WTC11 (cell line): ENCODE measurements at regions not wholly inside any gene's neighbourhood (a gene's known extent, or its start where the extent isn't known, plus 50 kb on each side); places are given as distances from the start of the nearest gene placed in this dataset.

Experiments
- ATAC-seq: fragments of 200-7000 bp; cut with Tn5 transposase; 2 replicates; pipeline ENCODE4 v1.10.0; 2021; ENCODE audit warnings: mild to moderate bottlenecking, moderate library complexity
- CTCF ChIA-PET: fragments of 300-600 bp; sonication (Branson Sonifier 250); formaldehyde crosslinking; loops from one replicate; lab custom pipeline; 2021; ENCODE audit warnings: antibody characterized with exemption; lab: Charles Lee
- POLR2A ChIA-PET: fragments of 350-600 bp; sonication (Branson Sonifier 250); formaldehyde crosslinking; loops from one replicate; lab custom pipeline; 2021; ENCODE audit warnings: antibody characterized with exemption; lab: Charles Lee
- DNase-seq: peaks from one replicate; pipeline ENCODE4 v3.0.0; 2021; ENCODE audit warnings: low spot score
- H3K27ac Mint-ChIP-seq: 2 replicates; pipeline ENCODE4 v1.8.0; 2021; ENCODE audit warnings: mixed read lengths
- H3K27me3 Mint-ChIP-seq: 2 replicates; pipeline ENCODE4 v1.8.0; 2021; ENCODE audit warnings: low read depth, mild to moderate bottlenecking, moderate library complexity, mixed read lengths
- H3K36me3 Mint-ChIP-seq: 2 replicates; pipeline ENCODE4 v1.8.0; 2021; ENCODE audit warnings: mixed read lengths
- H3K4me1 Mint-ChIP-seq: 2 replicates; pipeline ENCODE4 v1.8.0; 2022; ENCODE audit warnings: mixed read lengths
- H3K4me3 Mint-ChIP-seq: 2 replicates; pipeline ENCODE4 v1.8.0; 2021; ENCODE audit warnings: mild to moderate bottlenecking, moderate library complexity, mixed read lengths
- H3K9me3 Mint-ChIP-seq: 2 replicates; pipeline ENCODE4 v1.8.0; 2021; ENCODE audit warnings: mixed read lengths
- ATF1 ChIP-seq: sonication (generic); formaldehyde crosslinking; IDR thresholded peaks from 2 replicates; pipeline ENCODE4 v1.8.1; 2023; ENCODE audit warnings: mild to moderate bottlenecking, moderate library complexity, missing genetic modification reagents
- CREB1 ChIP-seq: sonication (generic); formaldehyde crosslinking; IDR thresholded peaks from 2 replicates; pipeline ENCODE4 v1.8.0; 2023; ENCODE audit warnings: mild to moderate bottlenecking, missing genetic modification reagents
- CTCF ChIP-seq: fragments of 200-600 bp; IDR thresholded peaks from 2 replicates; pipeline ENCODE4 v1.8.0; 2022; ENCODE audit warnings: antibody characterized with exemption
- E2F4 ChIP-seq: sonication (generic); formaldehyde crosslinking; IDR thresholded peaks from 2 replicates; pipeline ENCODE4 v1.8.1; 2022; ENCODE audit warnings: low read depth, mild to moderate bottlenecking, moderate library complexity, missing genetic modification reagents, borderline replicate concordance
- ELF4 ChIP-seq: sonication (generic); formaldehyde crosslinking; IDR thresholded peaks from 2 replicates; pipeline ENCODE4 v1.8.1; 2022; ENCODE audit warnings: low read depth, mild to moderate bottlenecking, moderate library complexity, missing genetic modification reagents
- ESRRA ChIP-seq: sonication (generic); formaldehyde crosslinking; IDR thresholded peaks from 2 replicates; pipeline ENCODE4 v1.8.1; 2022; ENCODE audit warnings: mild to moderate bottlenecking, missing genetic modification reagents, borderline replicate concordance
- HMGA2 ChIP-seq: fragments of 250-450 bp; sonication (Bioruptor Pico); IDR thresholded peaks from 2 replicates; pipeline ENCODE4 v1.4.0; 2021; ENCODE audit warnings: mild to moderate bottlenecking, moderate library complexity
- PRRX2 ChIP-seq: fragments of 250-450 bp; sonication (Bioruptor Pico); IDR thresholded peaks from 2 replicates; pipeline ENCODE4 v1.8.0; 2021; ENCODE audit warnings: mild to moderate bottlenecking
- RORB ChIP-seq: fragments of 250-450 bp; sonication (Bioruptor Pico); IDR thresholded peaks from 2 replicates; pipeline ENCODE4 v1.9.0; 2021; ENCODE audit warnings: mild to moderate bottlenecking
- SMAD3 ChIP-seq: sonication (generic); formaldehyde crosslinking; IDR thresholded peaks from 2 replicates; pipeline ENCODE4 v1.8.0; 2022; ENCODE audit warnings: missing genetic modification reagents, mild to moderate bottlenecking, borderline replicate concordance
- STAT6 ChIP-seq: sonication (generic); formaldehyde crosslinking; conservative IDR thresholded peaks from 2 replicates; pipeline ENCODE4 v1.8.1; 2023; ENCODE audit warnings: mild to moderate bottlenecking, low read depth, missing genetic modification reagents, moderate library complexity
- TCF7 ChIP-seq: sonication (generic); formaldehyde crosslinking; IDR thresholded peaks from 2 replicates; pipeline ENCODE4 v1.8.0; 2022; ENCODE audit warnings: mild to moderate bottlenecking, low read depth, missing genetic modification reagents, moderate library complexity
- ZNF232 ChIP-seq: sonication (generic); formaldehyde crosslinking; IDR thresholded peaks from 2 replicates; pipeline ENCODE4 v1.8.0; 2022; ENCODE audit warnings: mild to moderate bottlenecking, missing genetic modification reagents
- ZNF317 ChIP-seq: sonication (generic); formaldehyde crosslinking; IDR thresholded peaks from 2 replicates; pipeline ENCODE4 v1.8.1; 2023; ENCODE audit warnings: low read depth, mild to moderate bottlenecking, moderate library complexity, missing genetic modification reagents, borderline replicate concordance
- ZNF416 ChIP-seq: fragments of 250-450 bp; sonication (Bioruptor Pico); IDR thresholded peaks from 2 replicates; pipeline ENCODE4 v1.9.0; 2021; ENCODE audit warnings: mild to moderate bottlenecking, inconsistent platforms
- ZNF671 ChIP-seq: fragments of 250-450 bp; sonication (Bioruptor Pico); IDR thresholded peaks from 2 replicates; pipeline ENCODE4 v1.8.0; 2021; ENCODE audit warnings: mild to moderate bottlenecking
- TF ChIP-seq, protein P1 (sequence below): fragments of 250-450 bp; sonication (Bioruptor Pico); conservative IDR thresholded peaks from 2 replicates; pipeline ENCODE4 v1.9.0; 2021; ENCODE audit warnings: mild to moderate bottlenecking
- TF ChIP-seq, protein P2 (sequence below): sonication (generic); formaldehyde crosslinking; IDR thresholded peaks from 2 replicates; pipeline ENCODE4 v1.8.1; 2022; ENCODE audit warnings: low read depth, missing genetic modification reagents, borderline replicate concordance
- TF ChIP-seq, protein P3 (sequence below): sonication (generic); formaldehyde crosslinking; IDR thresholded peaks from 2 replicates; pipeline ENCODE4 v1.8.0; 2023; ENCODE audit warnings: missing genetic modification reagents
- TF ChIP-seq, protein P4 (sequence below): fragments of 250-450 bp; sonication (Bioruptor Pico); IDR thresholded peaks from 2 replicates; pipeline ENCODE4 v2.1.2; 2022; ENCODE audit warnings: mild to moderate bottlenecking, moderate library complexity

DNA sequence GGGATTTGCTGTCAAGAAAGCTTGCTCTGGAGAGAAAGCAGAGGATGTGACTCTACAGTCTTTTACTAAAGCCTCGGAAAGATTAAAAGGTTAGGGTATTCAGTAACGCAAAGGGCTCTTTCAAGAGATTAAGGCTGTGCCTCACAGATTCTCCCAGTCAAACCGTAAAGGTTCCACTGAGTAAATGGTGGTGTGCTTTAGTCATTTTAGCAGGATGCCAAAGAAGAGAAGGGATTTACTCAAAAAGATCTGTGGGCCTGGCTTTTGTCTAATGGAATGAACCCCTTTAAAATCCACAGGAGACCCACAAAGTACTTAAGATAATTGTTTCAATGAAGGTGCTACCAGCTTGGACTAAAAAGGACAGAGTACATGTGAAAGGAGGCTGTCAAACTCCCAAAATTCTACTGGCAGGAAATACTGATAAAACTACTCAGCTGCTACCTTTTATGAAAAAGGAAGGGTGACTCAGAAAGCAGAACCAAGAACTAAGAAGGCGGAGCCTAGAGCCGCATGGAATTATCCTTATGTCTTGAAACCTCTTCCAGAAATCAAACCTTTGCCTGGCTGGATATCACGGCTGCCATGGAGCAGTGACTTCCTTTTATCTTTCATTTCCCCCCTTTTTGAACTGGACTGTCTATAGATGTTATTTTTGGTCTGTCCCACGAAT, 670.2 kb upstream of the ZEB2 start:
- no peak overlapping the region for H3K4me3 Mint-ChIP-seq
- no peak overlapping the region for H3K27ac Mint-ChIP-seq
- ChIA-PET CTCF (no interaction called here), POLR2A (no interaction called here)
- peaks cover 37% of the 10 kb centered on the region for H3K4me1 Mint-ChIP-seq
- H3K27me3 Mint-ChIP-seq, result no peaks in the 10 kb centered on the region
- H3K36me3 Mint-ChIP-seq, result no peaks in the 10 kb centered on the region
- TF ChIP-seq ATF1 (CRISPR knock-in tag), result no peak
- TF ChIP-seq STAT6, result no peak
- TF ChIP-seq E2F4 (CRISPR knock-in tag), result no peak
- TF ChIP-seq TCF7 (CRISPR knock-in tag), result no peak
- no peak for TF ChIP-seq ESRRA (CRISPR knock-in tag)
- no peak for TF ChIP-seq PRRX2 (CRISPR knock-in tag)
- TF ChIP-seq ZNF317 (CRISPR knock-in tag), result no peak
- TF ChIP-seq ELF4, result no peak
- ATAC-seq, result no peak
- no peaks in the 10 kb centered on the region for H3K9me3 Mint-ChIP-seq
- DNase-seq, result no peak

DNA sequence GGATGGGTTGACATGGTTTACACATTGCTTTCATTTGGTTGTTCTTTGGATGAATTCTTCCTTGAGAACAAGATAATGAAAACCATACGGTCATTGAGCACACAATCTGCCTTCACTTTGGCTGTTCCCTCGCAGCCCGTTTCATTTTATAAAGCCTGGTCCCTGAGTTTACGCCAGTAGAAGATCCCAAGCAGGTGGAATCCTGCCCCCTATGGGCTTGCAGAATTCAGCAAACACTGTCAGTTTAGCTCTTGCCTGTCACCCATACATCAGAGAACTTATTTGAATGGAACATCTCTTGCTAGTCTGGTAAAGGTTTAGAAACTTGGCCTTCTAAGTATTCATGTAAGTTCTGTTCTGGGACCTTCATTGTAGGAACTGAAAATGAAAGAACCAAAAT, 666.4 kb upstream of the ZEB2 start:
- Mint-ChIP-seq H3K4me1 (peaks cover 36% of the 10 kb centered on the region), H3K9me3 (no peaks in the 10 kb centered on the region), H3K27me3 (no peaks in the 10 kb centered on the region), H3K4me3 (no peak overlapping the region), H3K36me3 (no peaks in the 10 kb centered on the region), H3K27ac (no peak overlapping the region; the same call in 1 of the 2 replicates)
- ATAC-seq, result peak; percentile 82
- DNase-seq, result peak; percentile 55
- POLR2A ChIA-PET, result no interaction called here
- TF ChIP-seq CTCF (peak; percentile 43), SMAD3 (CRISPR knock-in tag) (no peak)
- CTCF ChIA-PET, result interaction anchor here (1.0 to 1.6 kb wide), 3 partner anchors 8 to 13 kb away, joined by 4 to 7 read pairs (median 4); no protein-coding TSS in a partner anchor

DNA sequence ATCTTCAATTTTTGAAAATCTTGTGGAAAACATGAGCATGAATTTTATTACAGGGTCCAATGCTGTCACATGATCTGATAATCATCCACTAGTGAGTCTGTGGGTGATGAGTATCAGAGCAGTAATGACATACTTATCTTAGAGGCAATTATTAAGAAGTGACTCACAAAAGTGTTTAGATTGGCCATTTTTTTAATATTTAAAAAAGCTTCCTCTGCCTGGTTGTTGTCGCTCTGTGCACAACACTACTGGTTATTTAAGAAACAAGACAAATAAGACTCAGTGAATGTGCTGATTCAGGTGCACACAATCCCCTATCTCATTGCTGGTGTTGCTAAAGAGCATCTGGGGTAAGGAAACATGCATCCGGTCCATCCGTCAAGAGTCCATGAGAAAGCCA, 665.8 kb upstream of the ZEB2 start:
- Mint-ChIP-seq H3K27me3 (no peaks in the 10 kb centered on the region), H3K36me3 (no peaks in the 10 kb centered on the region), H3K4me1 (peaks cover 33% of the 10 kb centered on the region), H3K9me3 (no peaks in the 10 kb centered on the region), H3K27ac (no peak overlapping the region), H3K4me3 (no peak overlapping the region)
- POLR2A ChIA-PET, result interaction anchor here (0.6 kb wide), 1 partner anchor 187 kb away, joined by 5 read pairs; no protein-coding TSS in a partner anchor
- no peak for DNase-seq
- ATAC-seq, result no peak
- CTCF ChIA-PET, result interaction anchor here (1.0 to 1.6 kb wide), 3 partner anchors 9 to 13 kb away, joined by 4 to 7 read pairs (median 4); no protein-coding TSS in a partner anchor
- no peak for TF ChIP-seq ZNF416
- TF ChIP-seq CREB1 (CRISPR knock-in tag), result no peak
- no peak for TF ChIP-seq ZNF671 (CRISPR knock-in tag)
- TF ChIP-seq, protein P1, sequence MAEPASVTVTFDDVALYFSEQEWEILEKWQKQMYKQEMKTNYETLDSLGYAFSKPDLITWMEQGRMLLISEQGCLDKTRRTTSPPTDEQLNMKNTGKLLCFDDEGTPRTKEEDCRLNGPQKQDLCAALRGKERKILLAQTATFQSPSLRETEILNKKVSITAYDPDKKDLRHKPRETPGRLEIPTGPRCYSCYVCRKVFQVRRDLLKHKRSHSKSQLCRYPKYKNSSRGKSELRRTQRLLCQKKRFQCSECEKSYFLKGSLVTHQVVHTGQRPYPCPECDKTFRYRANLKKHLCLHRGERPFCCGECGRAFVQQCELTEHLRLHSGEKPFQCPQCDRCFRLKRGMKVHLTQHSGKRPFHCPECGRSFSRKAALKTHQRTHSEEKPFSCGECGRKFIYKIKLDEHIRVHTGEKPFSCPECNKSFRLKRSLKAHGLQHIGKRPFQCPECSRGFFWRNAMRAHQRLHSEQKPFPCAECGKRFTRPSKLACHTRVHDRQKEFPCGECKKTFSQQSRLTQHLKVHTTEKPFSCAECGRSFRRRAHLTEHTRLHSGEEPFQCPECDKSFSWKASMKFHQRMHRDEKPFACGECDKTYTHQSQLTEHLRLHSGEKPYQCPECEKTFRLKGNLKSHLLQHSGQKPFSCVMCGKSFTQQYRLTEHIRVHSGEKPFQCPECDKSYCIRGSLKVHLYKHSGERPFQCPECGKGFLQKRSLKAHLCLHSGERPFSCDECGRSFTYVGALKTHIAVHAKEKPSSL (CRISPR knock-in tag), result no peak
- TF ChIP-seq, protein P2, sequence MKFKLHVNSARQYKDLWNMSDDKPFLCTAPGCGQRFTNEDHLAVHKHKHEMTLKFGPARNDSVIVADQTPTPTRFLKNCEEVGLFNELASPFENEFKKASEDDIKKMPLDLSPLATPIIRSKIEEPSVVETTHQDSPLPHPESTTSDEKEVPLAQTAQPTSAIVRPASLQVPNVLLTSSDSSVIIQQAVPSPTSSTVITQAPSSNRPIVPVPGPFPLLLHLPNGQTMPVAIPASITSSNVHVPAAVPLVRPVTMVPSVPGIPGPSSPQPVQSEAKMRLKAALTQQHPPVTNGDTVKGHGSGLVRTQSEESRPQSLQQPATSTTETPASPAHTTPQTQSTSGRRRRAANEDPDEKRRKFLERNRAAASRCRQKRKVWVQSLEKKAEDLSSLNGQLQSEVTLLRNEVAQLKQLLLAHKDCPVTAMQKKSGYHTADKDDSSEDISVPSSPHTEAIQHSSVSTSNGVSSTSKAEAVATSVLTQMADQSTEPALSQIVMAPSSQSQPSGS, result no peak
- TF ChIP-seq, protein P3, sequence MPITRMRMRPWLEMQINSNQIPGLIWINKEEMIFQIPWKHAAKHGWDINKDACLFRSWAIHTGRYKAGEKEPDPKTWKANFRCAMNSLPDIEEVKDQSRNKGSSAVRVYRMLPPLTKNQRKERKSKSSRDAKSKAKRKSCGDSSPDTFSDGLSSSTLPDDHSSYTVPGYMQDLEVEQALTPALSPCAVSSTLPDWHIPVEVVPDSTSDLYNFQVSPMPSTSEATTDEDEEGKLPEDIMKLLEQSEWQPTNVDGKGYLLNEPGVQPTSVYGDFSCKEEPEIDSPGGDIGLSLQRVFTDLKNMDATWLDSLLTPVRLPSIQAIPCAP (CRISPR knock-in tag), result no peak
- no peak for TF ChIP-seq ELF4
- no peak for TF ChIP-seq ZNF232 (CRISPR knock-in tag)
- no peak for TF ChIP-seq ESRRA (CRISPR knock-in tag)
- TF ChIP-seq RORB (CRISPR knock-in tag), result no peak
- no peak for TF ChIP-seq HMGA2
- TF ChIP-seq, protein P4, sequence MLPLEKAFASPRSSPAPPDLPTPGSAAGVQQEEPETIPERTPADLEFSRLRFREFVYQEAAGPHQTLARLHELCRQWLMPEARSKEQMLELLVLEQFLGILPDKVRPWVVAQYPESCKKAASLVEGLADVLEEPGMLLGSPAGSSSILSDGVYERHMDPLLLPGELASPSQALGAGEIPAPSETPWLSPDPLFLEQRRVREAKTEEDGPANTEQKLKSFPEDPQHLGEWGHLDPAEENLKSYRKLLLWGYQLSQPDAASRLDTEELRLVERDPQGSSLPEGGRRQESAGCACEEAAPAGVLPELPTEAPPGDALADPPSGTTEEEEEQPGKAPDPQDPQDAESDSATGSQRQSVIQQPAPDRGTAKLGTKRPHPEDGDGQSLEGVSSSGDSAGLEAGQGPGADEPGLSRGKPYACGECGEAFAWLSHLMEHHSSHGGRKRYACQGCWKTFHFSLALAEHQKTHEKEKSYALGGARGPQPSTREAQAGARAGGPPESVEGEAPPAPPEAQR (CRISPR knock-in tag), result no peak
- no peak for TF ChIP-seq TCF7 (CRISPR knock-in tag)
